Natural killer cell (primary cell): ENCODE measurements at regions not wholly inside any gene's neighbourhood (a gene's known extent, or its start where the extent isn't known, plus 50 kb on each side); places are given as distances from the start of the nearest gene placed in this dataset.

ENCODE experiments used
- ATAC-seq, 3 donors: fragments of 150-1000 bp in 2 of 3; fragments of 200-7000 bp in 1 of 3; cut with Tn5 transposase; 1 replicate in 1 of 3; 2 replicates in 2 of 3; pipeline ENCODE4 v1.10.0; 2021; ENCODE audit warnings: mild to moderate bottlenecking in 2 of 3, moderate library complexity in 2 of 3
- DNase-seq, 2 donors: peaks; one replicate each; pipeline versions ENCODE4 v3.0.0 to v3.0.0-alpha.2; 2013 to 2021; ENCODE audit warnings: mixed read lengths in 1 of 2
- H3K27ac ChIP-seq: one replicate; pipeline ENCODE4 v1.5.1; 2013; ENCODE audit warnings: mild to moderate bottlenecking, low read length
- H3K27me3 ChIP-seq: one replicate; pipeline ENCODE4 v1.6.1; 2013; ENCODE audit warnings: low read length; ENCODE audit not compliant: control insufficient read depth, insufficient read depth
- H3K36me3 ChIP-seq: one replicate; pipeline ENCODE4 v1.6.1; 2013; ENCODE audit warnings: low read length; ENCODE audit not compliant: control insufficient read depth, insufficient read depth
- H3K4me1 ChIP-seq: one replicate; pipeline ENCODE4 v1.6.1; 2013; ENCODE audit warnings: low read length; ENCODE audit not compliant: control insufficient read depth, insufficient read depth
- H3K4me3 ChIP-seq: one replicate; pipeline ENCODE4 v1.5.1; 2013; ENCODE audit warnings: low read length
- H3K9me3 ChIP-seq: one replicate; pipeline ENCODE4 v1.6.1; 2013; ENCODE audit warnings: low read length; ENCODE audit not compliant: control insufficient read depth, insufficient read depth
- H3K27ac Mint-ChIP-seq, 2 donors: one replicate each; pipeline ENCODE4 v1.8.0; 2022; ENCODE audit warnings: mild to moderate bottlenecking in 2 of 2, mixed read lengths in 2 of 2, moderate library complexity in 1 of 2
- H3K27me3 Mint-ChIP-seq, 2 donors: one replicate each; pipeline ENCODE4 v1.8.0; 2022; ENCODE audit warnings: low read depth in 2 of 2, mixed read lengths in 2 of 2
- H3K36me3 Mint-ChIP-seq: one replicate; pipeline ENCODE4 v1.8.0; 2022; ENCODE audit warnings: mixed read lengths
- H3K4me1 Mint-ChIP-seq, 2 donors: one replicate each; pipeline ENCODE4 v1.8.0; 2022; ENCODE audit warnings: mixed read lengths in 2 of 2
- H3K4me3 Mint-ChIP-seq: one replicate; pipeline ENCODE4 v1.8.0; 2022; ENCODE audit warnings: mild to moderate bottlenecking, moderate library complexity, mixed read lengths
- H3K9me3 Mint-ChIP-seq, 2 donors: one replicate each; pipeline ENCODE4 v1.8.0; 2022; ENCODE audit warnings: mixed read lengths in 2 of 2
- CTCF ChIP-seq: fragments of 200-600 bp; IDR thresholded peaks from one replicate; pipeline ENCODE4 v1.8.0; 2022; ENCODE audit warnings: antibody characterized with exemption
- WGBS: methylation state at CpG from one replicate; pipeline ENCODE4 v1.1.7; 2013; ENCODE audit warnings: missing lambda C conversion rate; ENCODE audit not compliant: insufficient coverage; 5-methylcytosine and 5-hydroxymethylcytosine counted together
- intact Hi-C: fragments of 100-400 bp; cut with micrococcal nuclease; formaldehyde crosslinking; loops from one replicate; pipeline ENCODE4 v1.14.2; 2022

DNA sequence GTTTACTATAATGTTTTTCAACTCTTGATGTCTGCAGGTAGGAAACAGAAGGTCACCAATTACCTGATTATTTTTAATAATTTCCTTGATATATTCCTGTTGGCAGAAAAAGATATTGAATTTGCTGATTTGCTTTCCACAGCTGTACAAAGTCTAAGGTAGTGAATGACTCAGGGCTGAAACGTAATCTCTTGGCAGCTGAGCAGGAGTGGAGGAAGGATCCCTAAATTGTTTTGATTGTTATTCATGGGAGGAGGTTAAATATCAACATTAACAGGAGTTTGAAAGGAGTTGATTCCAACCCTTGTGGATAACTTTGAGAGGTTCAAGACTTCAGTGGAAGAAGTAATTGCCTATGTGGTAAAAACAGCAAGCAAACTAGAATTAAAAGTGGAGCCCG lies 345.2 kb upstream of the SLC8A1 start:
- WGBS: 81% methylated on average over 1 of the region's 2 CpGs
- ATAC-seq (no peak), DNase-seq (no peak)
- intact Hi-C loops: no loop called here
- no peaks in the 10 kb centered on the region for H3K36me3 Mint-ChIP-seq
- Histone ChIP-seq H3K4me1 (no peaks in the 10 kb centered on the region), H3K27me3 (no peaks in the 10 kb centered on the region), H3K4me3 (no peak overlapping the region), H3K9me3 (no peaks in the 10 kb centered on the region), H3K36me3 (no peaks in the 10 kb centered on the region), H3K27ac (no peak overlapping the region)
- H3K9me3 Mint-ChIP-seq: peaks cover 0 to 9% of the 10 kb centered on the region in 2 donors
- H3K27me3 Mint-ChIP-seq: no peaks in the 10 kb centered on the region
- no peak overlapping the region for H3K27ac Mint-ChIP-seq
- TF ChIP-seq CTCF: no peak
- H3K4me3 Mint-ChIP-seq: no peak overlapping the region
- no peaks in the 10 kb centered on the region for H3K4me1 Mint-ChIP-seq

GRCh38 chr2:40803900-40804299 lies 352.0 kb upstream of the SLC8A1 start:
- H3K27me3 ChIP-seq: no peaks in the 10 kb centered on the region
- intact Hi-C loops: no loop called here
- TF ChIP-seq CTCF: no peak
- no peak overlapping the region for H3K4me3 ChIP-seq
- Mint-ChIP-seq H3K27ac (no peak overlapping the region), H3K9me3 (peaks cover 0 to 5% of the 10 kb centered on the region in 2 donors), H3K4me1 (no peaks in the 10 kb centered on the region), H3K36me3 (no peaks in the 10 kb centered on the region), H3K4me3 (no peak overlapping the region), H3K27me3 (no peaks in the 10 kb centered on the region)
- no peak for DNase-seq
- H3K36me3 ChIP-seq: no peaks in the 10 kb centered on the region
- WGBS: 100% methylated on average over 2 of the region's 2 CpGs
- ATAC-seq: no peak
- no peak overlapping the region for H3K27ac ChIP-seq
- no peaks in the 10 kb centered on the region for H3K4me1 ChIP-seq
- no peaks in the 10 kb centered on the region for H3K9me3 ChIP-seq

GRCh38 chr2:40809156-40809555 lies 357.3 kb upstream of the SLC8A1 start:
- no peak for DNase-seq
- H3K27ac Mint-ChIP-seq: no peak overlapping the region
- H3K4me1 ChIP-seq: no peaks in the 10 kb centered on the region
- intact Hi-C loops: no loop called here
- no peak for ATAC-seq
- H3K36me3 Mint-ChIP-seq: no peaks in the 10 kb centered on the region
- no peaks in the 10 kb centered on the region for H3K27me3 Mint-ChIP-seq
- no peaks in the 10 kb centered on the region for H3K9me3 ChIP-seq
- no peaks in the 10 kb centered on the region for H3K4me1 Mint-ChIP-seq
- no peak for TF ChIP-seq CTCF
- no peak overlapping the region for H3K4me3 ChIP-seq
- H3K4me3 Mint-ChIP-seq: no peak overlapping the region
- 93% methylated on average over 7 of the region's 10 CpGs for WGBS
- no peak overlapping the region for H3K27ac ChIP-seq
- H3K36me3 ChIP-seq: no peaks in the 10 kb centered on the region
- no peaks in the 10 kb centered on the region for H3K27me3 ChIP-seq
- H3K9me3 Mint-ChIP-seq: peaks cover 0 to 2% of the 10 kb centered on the region in 2 donors

- no peak overlapping the region for H3K27ac ChIP-seq
- Mint-ChIP-seq H3K36me3 (no peaks in the 10 kb centered on the region), H3K27me3 (no peaks in the 10 kb centered on the region), H3K9me3 (peaks cover 3 to 5% of the 10 kb centered on the region in 2 donors), H3K27ac (no peak overlapping the region), H3K4me1 (no peaks in the 10 kb centered on the region), H3K4me3 (no peak overlapping the region)
- TF ChIP-seq CTCF: no peak
- intact Hi-C loops: no loop called here
- 57% methylated on average over 1 of the region's 2 CpGs for WGBS
- no peaks in the 10 kb centered on the region for H3K36me3 ChIP-seq
- no peak for ATAC-seq
- H3K4me1 ChIP-seq: no peaks in the 10 kb centered on the region
- no peak overlapping the region for H3K4me3 ChIP-seq
- H3K27me3 ChIP-seq: no peaks in the 10 kb centered on the region
- DNase-seq: no peak
- no peaks in the 10 kb centered on the region for H3K9me3 ChIP-seq
Observed at GRCh38 chr2:40814616-40815015, 362.7 kb upstream of the SLC8A1 start.
